ENCODE measurements at regions not wholly inside any gene's neighbourhood (a gene's known extent, or its start where the extent isn't known, plus 50 kb on each side); places are given as distances from the start of the nearest gene placed in this dataset.
"Not testable (repeated sequence)": the region's sequence is repeated elsewhere in the genome, so short reads cannot be mapped to it uniquely, and the experiment has no call there.

DNA sequence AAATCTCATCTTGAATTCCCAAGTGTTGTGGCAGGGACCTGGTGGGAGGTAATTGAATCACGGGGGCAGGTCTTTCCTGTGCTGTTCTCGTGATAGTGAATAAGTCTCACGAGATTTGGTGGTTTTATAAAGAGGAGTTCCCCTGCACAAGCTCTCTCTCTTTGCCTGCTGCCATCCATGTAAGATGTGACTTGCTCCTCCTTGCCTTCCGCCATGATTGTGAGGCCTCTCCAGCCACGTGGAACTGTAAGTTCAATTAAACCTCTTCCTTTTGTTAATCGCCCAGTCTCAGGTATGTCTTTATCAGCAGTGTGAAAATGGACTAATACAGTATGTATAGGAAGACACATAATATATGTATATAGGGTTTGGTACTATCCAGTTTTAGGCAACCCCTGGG, 270.6 kb upstream of the RNF32 start:
- H3K4me3 Mint-ChIP-seq; DNase-seq; ATAC-seq (replicated peaks); H3K27ac Mint-ChIP-seq; H3K36me3 Mint-ChIP-seq; H3K4me1 Mint-ChIP-seq; H3K27me3 Mint-ChIP-seq: not testable (repeated sequence)
- peaks cover 17 to 21% of the 10 kb centered on the region in 2 donors for H3K9me3 Mint-ChIP-seq

DNA sequence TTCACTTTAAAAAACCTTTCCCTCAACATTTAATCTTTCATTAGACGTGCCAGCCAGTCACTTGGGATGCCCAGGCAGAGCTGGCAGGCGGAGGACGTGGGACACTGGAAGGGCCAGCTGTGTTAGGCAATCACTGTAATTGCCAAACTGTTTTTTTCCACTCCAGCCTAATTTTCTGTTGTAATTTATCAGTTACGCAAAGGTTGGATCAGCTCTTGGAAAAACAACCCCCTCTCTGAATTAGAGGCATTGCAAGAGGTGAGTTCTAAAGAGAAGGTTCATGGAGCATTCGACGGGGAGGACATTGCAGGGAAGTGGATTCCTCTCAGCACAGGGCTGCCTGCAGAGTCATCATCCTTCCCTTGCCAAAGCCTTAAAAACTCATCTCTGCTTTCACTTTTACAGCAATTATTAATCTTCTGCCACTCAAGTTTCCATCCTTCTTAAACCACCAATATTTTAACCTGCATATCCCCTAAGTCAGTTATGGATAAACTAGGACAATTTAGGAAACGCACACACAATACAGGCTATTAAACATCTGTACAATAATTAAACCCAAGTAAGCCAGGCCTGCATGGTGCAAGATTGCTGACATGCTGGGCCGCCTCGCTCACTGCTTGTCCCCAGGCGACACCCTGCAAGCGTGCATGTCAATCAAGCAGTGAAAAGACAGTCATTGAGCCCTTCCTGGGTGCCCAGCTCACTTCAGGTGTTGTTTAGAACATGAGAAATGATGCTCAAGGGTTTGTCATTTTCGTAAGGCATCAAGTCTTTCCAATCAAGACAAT, 272.3 kb upstream of the RNF32 start:
- H3K27me3 Mint-ChIP-seq, result no peaks in the 10 kb centered on the region
- H3K9me3 Mint-ChIP-seq, result peaks cover 17 to 21% of the 10 kb centered on the region in 2 donors
- ATAC-seq (replicated peaks), result no peak
- no peaks in the 10 kb centered on the region for H3K4me1 Mint-ChIP-seq
- no peaks in the 10 kb centered on the region for H3K36me3 Mint-ChIP-seq
- no peak for DNase-seq
- H3K27ac Mint-ChIP-seq, result no peak overlapping the region
- H3K4me3 Mint-ChIP-seq, result no peak overlapping the region

DNA sequence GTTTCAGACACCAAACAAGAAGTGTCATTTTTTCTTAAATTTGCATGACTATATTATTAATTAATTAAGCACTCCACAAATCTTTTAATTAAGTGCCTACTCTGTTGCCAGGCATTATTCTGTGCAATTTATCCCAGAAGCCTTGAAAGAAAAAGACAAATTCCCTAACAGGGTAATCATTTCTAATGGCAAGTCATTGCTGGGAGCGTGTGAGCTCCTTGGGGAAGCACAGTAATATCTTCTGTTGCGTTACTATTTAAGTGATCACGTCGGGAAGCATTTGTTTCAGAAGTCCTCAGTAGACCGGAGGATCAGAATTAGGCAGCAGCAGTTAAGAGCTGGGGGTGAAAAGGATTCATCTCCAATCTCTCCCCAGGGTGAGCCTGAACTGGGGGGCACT, 276.8 kb upstream of the RNF32 start:
- Mint-ChIP-seq H3K27ac (no peak overlapping the region), H3K4me3 (no peak overlapping the region), H3K36me3 (no peaks in the 10 kb centered on the region), H3K27me3 (no peaks in the 10 kb centered on the region), H3K9me3 (peaks cover 0 to 5% of the 10 kb centered on the region in 2 donors), H3K4me1 (no peaks in the 10 kb centered on the region)
- DNase-seq, result no peak
- no peak for ATAC-seq (replicated peaks)

DNA sequence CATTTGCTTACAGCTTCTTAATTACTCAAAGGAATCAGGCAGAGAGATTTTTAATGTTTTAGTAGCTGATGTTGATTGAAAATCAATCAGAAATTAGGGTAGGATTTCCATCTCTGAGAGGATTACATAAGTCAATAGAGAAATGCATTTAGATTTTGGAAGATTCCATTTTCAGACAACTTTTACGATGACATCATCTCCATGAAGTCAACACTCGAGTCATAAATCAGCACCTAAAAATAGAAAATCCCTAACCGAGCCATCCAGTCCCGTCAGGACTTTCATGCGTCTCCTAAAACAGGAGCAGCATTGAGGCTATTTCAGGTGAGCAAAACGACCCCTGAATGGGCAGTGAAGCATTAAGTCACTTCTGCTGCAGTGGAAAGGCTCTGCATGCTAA, 279.7 kb upstream of the RNF32 start:
- no peaks in the 10 kb centered on the region for H3K27me3 Mint-ChIP-seq

DNA sequence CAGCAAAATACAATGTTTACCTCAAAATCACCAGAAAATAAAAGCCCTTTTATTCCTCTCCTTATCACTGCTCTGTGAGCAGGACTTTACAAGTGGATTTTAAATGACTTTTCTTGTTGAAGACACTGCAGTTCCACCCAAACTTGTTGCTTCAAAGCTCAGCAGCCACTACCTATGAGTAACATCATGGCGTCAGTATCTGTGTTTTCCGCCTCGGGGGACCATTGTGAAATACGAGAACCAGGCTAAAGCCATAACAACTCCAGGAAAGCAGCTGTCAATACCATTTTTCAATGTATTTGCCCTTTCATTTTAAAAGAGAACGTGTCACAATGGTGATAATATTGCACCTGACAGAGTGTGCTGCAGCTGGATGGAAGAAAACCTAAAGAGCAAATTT, 284.0 kb upstream of the RNF32 start:
- DNase-seq, result no peak
- H3K36me3 Mint-ChIP-seq, result no peaks in the 10 kb centered on the region
- ATAC-seq (replicated peaks), result no peak

More for the DNA sequence above, 279.7 kb upstream of the RNF32 start:
- no peak for ATAC-seq (replicated peaks)
- Mint-ChIP-seq H3K27ac (no peak overlapping the region), H3K4me3 (no peak overlapping the region), H3K9me3 (peaks cover 0 to 3% of the 10 kb centered on the region in 2 donors), H3K4me1 (no peaks in the 10 kb centered on the region), H3K36me3 (no peaks in the 10 kb centered on the region)
- no peak for DNase-seq

DNA sequence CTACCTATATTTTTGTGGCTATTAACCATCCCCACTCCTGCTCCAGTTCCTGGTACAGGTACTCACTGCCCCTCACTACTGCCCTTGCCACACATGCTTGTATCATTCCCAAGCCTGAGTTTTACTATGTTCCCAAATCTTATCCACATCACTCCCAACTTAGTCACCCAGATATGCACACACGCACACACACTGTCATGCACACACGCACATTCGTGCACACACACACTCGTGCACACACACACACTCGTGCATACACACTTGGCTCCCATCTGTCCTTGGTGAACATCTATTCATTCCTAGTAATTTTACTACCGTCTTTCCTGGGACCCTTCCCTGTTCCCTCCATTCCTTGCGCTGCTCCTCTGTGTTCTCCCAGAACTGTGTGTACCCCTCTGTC, 287.2 kb upstream of the RNF32 start:
- no peak for DNase-seq
- no peaks in the 10 kb centered on the region for H3K36me3 Mint-ChIP-seq
- no peak overlapping the region for H3K27ac Mint-ChIP-seq
- H3K4me3 Mint-ChIP-seq, result no peak overlapping the region
- no peaks in the 10 kb centered on the region for H3K27me3 Mint-ChIP-seq
- H3K4me1 Mint-ChIP-seq, result no peaks in the 10 kb centered on the region
- no peaks in the 10 kb centered on the region for H3K9me3 Mint-ChIP-seq
- no peak for ATAC-seq (replicated peaks)

More for the DNA sequence above, 284.0 kb upstream of the RNF32 start:
- H3K9me3 Mint-ChIP-seq, result peaks cover 0 to 2% of the 10 kb centered on the region in 2 donors
- no peak overlapping the region for H3K27ac Mint-ChIP-seq
- H3K27me3 Mint-ChIP-seq, result no peaks in the 10 kb centered on the region
- no peak overlapping the region for H3K4me3 Mint-ChIP-seq
- H3K4me1 Mint-ChIP-seq, result no peaks in the 10 kb centered on the region

DNA sequence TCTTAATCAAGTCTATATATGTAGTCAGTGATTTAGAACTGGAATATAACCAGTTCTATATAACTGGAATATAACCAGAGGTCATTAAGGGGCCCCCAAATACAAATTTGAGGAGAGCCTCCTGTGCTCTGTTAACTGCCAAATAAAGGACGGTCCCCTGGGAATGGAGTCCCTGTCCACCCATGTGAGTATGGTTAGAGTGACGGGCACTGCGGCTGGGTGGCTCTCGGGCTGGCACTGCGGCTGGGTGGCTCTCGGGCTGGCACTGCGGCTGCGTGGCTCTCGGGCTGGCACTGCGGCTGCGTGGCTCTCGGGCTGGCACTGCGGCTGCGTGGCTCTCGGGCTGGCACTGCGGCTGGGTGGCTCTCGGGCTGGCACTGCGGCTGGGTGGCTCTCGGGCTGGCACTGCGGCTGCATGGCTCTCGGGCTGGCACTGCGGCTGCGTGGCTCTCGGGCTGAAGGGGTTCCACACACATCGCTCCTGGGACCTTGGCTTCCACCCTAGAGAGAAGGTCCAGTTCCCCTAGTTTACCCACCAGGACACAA, 292.8 kb upstream of the RNF32 start:
- DNase-seq; H3K36me3 Mint-ChIP-seq; ATAC-seq (replicated peaks); H3K9me3 Mint-ChIP-seq; H3K4me3 Mint-ChIP-seq; H3K4me1 Mint-ChIP-seq; H3K27ac Mint-ChIP-seq; H3K27me3 Mint-ChIP-seq: not testable (repeated sequence)

DNA sequence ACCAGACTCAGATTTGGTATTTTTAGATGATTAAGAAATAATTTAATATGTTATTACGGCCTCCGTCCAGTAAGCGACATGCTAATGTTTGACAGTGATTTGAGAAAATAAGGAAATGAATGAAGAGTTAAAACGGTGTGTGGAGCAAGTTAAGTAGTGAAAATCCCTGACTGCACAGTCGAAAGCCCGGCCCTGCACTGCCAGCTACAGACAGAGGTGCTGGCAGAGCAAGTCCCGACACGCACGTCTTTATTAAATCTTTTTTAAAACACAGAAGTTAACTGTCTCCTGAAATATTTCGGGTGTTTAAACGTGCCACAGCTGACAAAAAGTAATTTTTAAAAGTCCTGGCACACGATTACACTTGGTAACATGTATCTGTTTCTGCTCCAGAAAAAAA, 293.4 kb upstream of the RNF32 start:
- ATAC-seq (replicated peaks) (no peak), DNase-seq (no peak)
- no peaks in the 10 kb centered on the region for H3K27me3 Mint-ChIP-seq
- no peaks in the 10 kb centered on the region for H3K4me1 Mint-ChIP-seq
- no peaks in the 10 kb centered on the region for H3K9me3 Mint-ChIP-seq
- no peak overlapping the region for H3K27ac Mint-ChIP-seq
- H3K4me3 Mint-ChIP-seq, result no peak overlapping the region
- H3K36me3 Mint-ChIP-seq, result no peaks in the 10 kb centered on the region

DNA sequence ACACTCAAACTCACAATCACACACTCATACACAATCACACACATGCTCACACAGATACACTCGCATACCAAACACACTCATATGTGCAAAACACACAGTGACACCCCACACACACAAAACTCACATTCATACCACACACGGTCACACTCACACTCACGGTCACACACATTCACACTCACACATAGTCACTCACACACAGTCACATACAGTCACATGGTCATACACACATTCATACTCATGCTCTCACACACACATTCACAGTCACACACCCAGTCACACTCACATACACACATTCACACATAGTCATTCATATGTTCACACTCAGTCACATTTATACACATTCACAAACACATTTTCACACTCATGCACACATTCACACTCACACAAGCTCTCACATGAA, 296.0 kb upstream of the RNF32 start:
- H3K9me3 Mint-ChIP-seq, result no peaks in the 10 kb centered on the region
- H3K4me3 Mint-ChIP-seq, result no peak overlapping the region
- DNase-seq (no peak), ATAC-seq (replicated peaks) (no peak)
- no peaks in the 10 kb centered on the region for H3K36me3 Mint-ChIP-seq
- H3K27me3 Mint-ChIP-seq, result peaks cover 0 to 4% of the 10 kb centered on the region in 2 donors
- no peak overlapping the region for H3K27ac Mint-ChIP-seq
- H3K4me1 Mint-ChIP-seq, result no peaks in the 10 kb centered on the region

DNA sequence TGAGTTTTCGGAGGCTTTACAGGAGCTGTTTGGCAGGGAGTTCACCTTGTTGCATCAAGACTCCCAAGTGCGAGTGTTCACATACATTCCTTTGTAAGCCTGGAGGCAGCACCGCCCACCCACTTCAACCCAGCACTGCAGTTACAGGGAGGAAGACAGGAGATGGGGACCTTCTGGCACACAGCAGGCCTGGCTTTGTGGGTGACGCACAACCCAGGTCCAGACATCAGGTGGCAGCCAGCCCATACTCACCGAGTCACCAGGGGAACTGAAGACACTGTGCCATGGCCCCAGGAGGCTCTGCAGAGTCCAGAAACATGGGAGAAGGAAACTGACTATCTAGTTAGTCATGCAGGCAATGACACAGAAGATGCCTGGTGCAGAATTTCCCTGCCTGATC, 305.9 kb upstream of the RNF32 start:
- DNase-seq (no peak), ATAC-seq (replicated peaks) (no peak)
- Mint-ChIP-seq H3K36me3 (no peaks in the 10 kb centered on the region), H3K4me3 (no peak overlapping the region), H3K9me3 (peaks cover 7 to 12% of the 10 kb centered on the region in 2 donors), H3K4me1 (no peaks in the 10 kb centered on the region), H3K27me3 (no peaks in the 10 kb centered on the region), H3K27ac (no peak overlapping the region)

DNA sequence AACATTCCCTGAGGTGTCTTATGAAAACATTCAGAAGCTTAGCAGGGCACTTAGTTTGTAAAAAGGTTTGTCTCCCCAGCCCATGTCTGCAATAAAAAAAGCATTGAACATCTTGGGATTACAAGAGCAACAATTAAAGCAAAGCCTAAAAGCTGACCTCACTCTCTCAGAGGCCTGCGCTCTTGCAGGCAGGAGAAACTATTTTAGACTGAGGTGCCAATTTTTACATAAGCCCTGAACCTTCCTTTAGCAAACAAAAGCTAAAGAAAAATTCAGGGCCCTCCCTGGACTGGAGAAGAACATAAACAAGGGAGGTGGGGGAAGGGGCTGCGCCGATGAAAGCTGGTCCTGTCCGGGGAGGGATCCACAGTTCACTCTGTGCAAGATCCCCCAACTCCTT, 312.7 kb upstream of the RNF32 start:
- no peaks in the 10 kb centered on the region for H3K27me3 Mint-ChIP-seq
- no peak overlapping the region for H3K4me3 Mint-ChIP-seq
- H3K9me3 Mint-ChIP-seq, result peaks cover 8 to 12% of the 10 kb centered on the region in 2 donors
- no peaks in the 10 kb centered on the region for H3K36me3 Mint-ChIP-seq
- no peak overlapping the region for H3K27ac Mint-ChIP-seq
- H3K4me1 Mint-ChIP-seq, result no peaks in the 10 kb centered on the region
- DNase-seq (no peak), ATAC-seq (replicated peaks) (no peak)

DNA sequence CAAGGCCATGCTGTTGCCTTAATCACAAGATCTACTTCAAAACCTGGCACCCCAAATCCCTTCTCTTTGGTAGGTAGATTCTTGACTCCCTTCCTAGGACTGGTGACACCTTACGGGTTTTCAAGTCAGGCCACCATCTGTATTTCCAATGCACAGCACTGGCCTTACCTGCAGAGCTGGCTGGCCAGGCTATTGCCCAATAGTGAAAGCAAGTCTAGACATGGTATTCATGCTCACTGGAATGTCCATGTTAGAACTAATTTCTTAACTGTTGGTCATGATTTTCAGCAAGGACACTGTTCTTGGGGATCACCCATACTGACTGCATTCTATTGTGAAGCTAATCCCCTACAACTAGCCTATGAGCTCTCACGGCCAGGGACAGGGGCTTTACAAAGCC, 313.1 kb upstream of the RNF32 start:
- DNase-seq (no peak), ATAC-seq (replicated peaks) (no peak)
- H3K4me3 Mint-ChIP-seq, result no peak overlapping the region
- peaks cover 8 to 12% of the 10 kb centered on the region in 2 donors for H3K9me3 Mint-ChIP-seq
- no peak overlapping the region for H3K27ac Mint-ChIP-seq
- no peaks in the 10 kb centered on the region for H3K36me3 Mint-ChIP-seq
- no peaks in the 10 kb centered on the region for H3K27me3 Mint-ChIP-seq
- H3K4me1 Mint-ChIP-seq, result no peaks in the 10 kb centered on the region

DNA sequence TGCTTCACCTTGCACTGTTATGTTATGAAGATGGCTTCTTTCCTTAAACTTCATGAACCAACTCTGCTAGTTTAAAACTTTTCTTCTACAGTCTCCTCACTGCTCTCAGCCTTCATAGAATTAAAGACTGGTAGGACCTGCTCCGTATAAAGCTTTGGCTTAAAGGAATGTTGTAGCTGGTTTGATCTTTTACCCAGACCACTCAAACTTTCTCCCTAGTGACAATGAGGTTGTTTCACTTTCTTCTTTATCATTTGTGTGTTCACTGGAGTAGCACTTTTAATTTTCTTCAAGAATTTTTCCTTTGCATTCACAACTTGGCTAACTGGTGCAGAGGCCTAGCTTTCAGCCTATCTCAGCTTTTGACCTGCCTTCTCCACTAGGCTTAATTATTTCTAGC, 316.4 kb upstream of the RNF32 start:
- Mint-ChIP-seq H3K27me3 (no peaks in the 10 kb centered on the region), H3K9me3 (peaks cover 4 to 6% of the 10 kb centered on the region in 2 donors), H3K36me3 (no peaks in the 10 kb centered on the region), H3K4me1 (no peaks in the 10 kb centered on the region), H3K27ac (no peak overlapping the region), H3K4me3 (no peak overlapping the region)
- no peak for ATAC-seq (replicated peaks)
- DNase-seq, result no peak

DNA sequence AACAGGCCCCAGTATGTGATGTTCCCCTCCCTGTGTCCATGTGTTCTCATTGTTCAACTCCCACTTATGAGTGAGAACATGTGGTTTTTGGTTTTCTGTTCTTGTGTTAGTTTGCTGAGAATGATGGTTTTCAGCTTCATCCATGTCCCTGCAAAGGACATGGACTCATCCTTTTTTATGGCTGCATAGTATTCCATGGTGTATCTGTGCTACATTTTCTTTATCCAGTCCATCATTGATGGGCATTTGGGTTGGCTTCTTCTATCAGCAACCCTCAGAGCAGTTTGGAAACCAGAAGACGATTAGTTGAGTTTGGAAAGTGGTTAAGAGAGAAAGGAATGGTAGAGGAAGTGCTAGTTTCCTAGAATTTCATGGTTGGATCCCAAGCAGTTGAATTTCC, 319.1 kb upstream of the RNF32 start:
- H3K36me3 Mint-ChIP-seq; H3K27ac Mint-ChIP-seq; H3K27me3 Mint-ChIP-seq; H3K4me1 Mint-ChIP-seq; ATAC-seq (replicated peaks); H3K9me3 Mint-ChIP-seq; H3K4me3 Mint-ChIP-seq; DNase-seq: not testable (repeated sequence)

DNA sequence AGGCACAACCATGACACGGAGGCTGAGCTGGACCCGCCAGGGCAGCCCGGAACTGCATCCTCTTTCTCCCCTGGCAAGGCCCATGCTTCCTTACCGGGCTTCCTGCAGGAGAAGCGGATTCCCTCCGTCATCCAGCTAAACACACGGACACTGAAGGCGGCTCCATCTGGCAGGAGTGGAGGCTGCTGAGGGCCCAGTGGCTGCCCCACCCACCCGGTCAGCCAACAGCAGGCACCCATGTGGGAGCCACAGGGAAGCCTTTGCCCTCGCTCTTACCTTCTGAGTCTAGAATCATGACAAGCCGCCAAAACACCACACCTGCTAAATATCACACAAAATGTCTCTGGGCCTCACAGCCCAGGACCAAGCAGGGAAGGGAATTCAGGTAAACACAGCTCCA, 321.6 kb upstream of the RNF32 start:
- Mint-ChIP-seq H3K27me3 (peaks cover 0 to 9% of the 10 kb centered on the region in 2 donors), H3K9me3 (peaks cover 14 to 19% of the 10 kb centered on the region in 2 donors), H3K4me3 (no peak overlapping the region), H3K4me1 (no peaks in the 10 kb centered on the region), H3K27ac (no peak overlapping the region), H3K36me3 (peaks cover 1 to 4% of the 10 kb centered on the region in 2 donors)
- ATAC-seq (replicated peaks), result no peak
- DNase-seq, result no peak
